ENCODE measurements at regions not wholly inside any gene's neighbourhood (a gene's known extent, or its start where the extent isn't known, plus 50 kb on each side); places are given as distances from the start of the nearest gene placed in this dataset.
A peak's percentile ranks its signal among the peaks of the same experiment; 100 is the strongest.
"Not testable (repeated sequence)": the region's sequence is repeated elsewhere in the genome, so short reads cannot be mapped to it uniquely, and the experiment has no call there.

DNA sequence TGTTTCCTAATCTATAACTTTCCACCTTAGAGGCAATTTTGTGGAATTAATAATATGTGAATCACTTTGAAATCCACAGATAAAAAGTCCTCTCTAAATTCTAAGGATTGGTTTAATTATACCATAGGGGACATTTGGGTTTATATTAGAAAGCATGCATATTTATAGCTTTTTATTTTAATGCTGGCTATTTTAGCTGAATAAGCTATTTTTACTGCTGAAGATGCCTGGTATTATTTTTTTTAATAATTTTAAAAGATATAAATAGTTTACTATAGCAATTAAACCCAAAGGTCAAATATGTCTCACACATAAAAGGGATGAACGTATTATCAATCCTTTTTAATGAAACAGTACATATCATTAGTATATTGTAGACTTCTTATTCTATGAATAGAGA, 415.4 kb downstream of the MAGEB5 start:
- in situ Hi-C loops (cut with MboI; ENCODE audit: low pct_unique_long_range_greater_than_20kb in 2 of 9, low sequenced_read_pairs in 9 of 9, unreplicated experiment in 9 of 9), result no loop called here
- ATAC-seq (replicated peaks in 6 of 8), result no peak
- 0 to 22% methylated on average over 1 of the region's 1 CpG; no CpG with 5 or more reads in 8 of the 10 experiments for WGBS, 10 experiments

DNA sequence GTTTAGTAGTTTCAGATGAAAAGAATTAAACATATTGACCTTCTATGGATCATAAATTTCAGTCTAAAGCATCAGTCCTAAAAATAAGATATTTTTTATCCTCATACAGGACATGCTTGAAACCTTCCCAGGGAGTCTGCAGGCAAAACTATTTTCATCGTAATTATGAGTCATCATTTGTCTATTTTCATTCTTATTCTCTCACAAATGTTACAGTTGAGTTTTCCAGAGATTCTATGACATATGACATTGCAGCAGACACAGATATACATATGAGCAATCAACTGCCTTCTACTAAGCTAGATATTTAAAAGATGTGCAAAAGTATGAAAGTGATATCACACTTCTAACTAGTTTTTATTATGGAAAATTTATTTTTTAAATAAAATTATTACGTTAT, 398.0 kb downstream of the MAGEB5 start:
- ATAC-seq (replicated peaks in 6 of 8), result no peak
- no peak overlapping the region for H3K27ac ChIP-seq
- H3K4me1 ChIP-seq (replicated peaks in 1 of 2), result no peaks in the 10 kb centered on the region
- H3K4me3 ChIP-seq, result no peak overlapping the region
- 0 to 100% (median 48%) methylated on average over 1 to 2 of the region's 2 CpGs; no CpG with 5 or more reads in 5 of the 10 experiments for WGBS, 10 experiments
- in situ Hi-C loops (cut with MboI; ENCODE audit: low pct_unique_long_range_greater_than_20kb in 2 of 9, low sequenced_read_pairs in 9 of 9, unreplicated experiment in 9 of 9), result no loop called here

More for the DNA sequence above, 415.4 kb downstream of the MAGEB5 start:
- no peak overlapping the region for H3K27ac ChIP-seq
- H3K4me1 ChIP-seq (replicated peaks in 1 of 2), result no peaks in the 10 kb centered on the region
- H3K4me3 ChIP-seq, result no peak overlapping the region

DNA sequence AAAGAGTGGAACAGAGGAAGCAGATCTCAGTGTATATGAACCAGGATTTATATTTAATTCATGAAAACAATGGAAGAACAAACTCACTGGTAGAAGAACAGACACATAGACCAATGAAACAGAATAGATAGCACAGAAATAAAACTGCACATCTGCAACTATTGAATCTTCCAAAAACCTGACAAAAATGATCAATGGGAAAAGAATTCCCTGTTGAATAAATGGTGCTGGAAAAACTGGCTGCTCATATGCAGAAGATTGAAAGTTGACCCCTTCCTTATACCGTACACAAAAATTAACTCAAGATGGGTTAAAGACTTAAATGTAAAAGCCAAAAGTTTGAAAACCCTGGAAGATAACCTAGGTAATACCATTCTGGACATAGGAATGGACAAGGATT, 391.0 kb downstream of the MAGEB5 start:
- in situ Hi-C loops (cut with MboI; ENCODE audit: low pct_unique_long_range_greater_than_20kb in 2 of 9, low sequenced_read_pairs in 9 of 9, unreplicated experiment in 9 of 9), result no loop called here
- WGBS, 10 experiments, result 0 to 100% (median 32%) methylated on average over 1 of the region's 1 CpG; no CpG with 5 or more reads in 6 of the 10 experiments
- no peaks in the 10 kb centered on the region for H3K4me1 ChIP-seq (replicated peaks in 1 of 2)

DNA sequence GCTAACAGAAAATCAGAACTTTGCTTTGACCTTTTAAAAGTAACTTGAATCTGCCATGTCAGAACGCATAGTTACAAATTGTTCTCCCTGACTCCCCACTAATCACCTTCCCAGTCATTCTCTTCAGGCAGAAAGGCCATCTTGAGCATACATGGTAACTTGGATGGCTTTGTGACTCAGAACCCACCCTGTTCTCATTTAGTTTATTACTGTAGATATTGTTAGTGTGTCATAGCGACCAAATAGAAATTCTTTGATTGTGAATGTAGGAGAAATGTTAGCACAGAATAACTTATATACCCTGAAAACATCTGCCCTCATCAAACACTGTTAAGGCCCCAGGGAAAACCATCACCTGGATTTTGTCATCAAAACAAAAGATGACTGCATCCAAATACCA, 382.0 kb downstream of the MAGEB5 start:
- Histone ChIP-seq H3K4me3 (no peak overlapping the region), H3K4me1 (replicated peaks in 1 of 2) (no peaks in the 10 kb centered on the region), H3K27ac (no peak overlapping the region)
- WGBS, 10 experiments, result 52 to 100% methylated on average over 1 to 2 of the region's 2 CpGs; no CpG with 5 or more reads in 8 of the 10 experiments
- ATAC-seq (replicated peaks in 6 of 8), result peak in 1 of 8 experiments; percentile 29
- in situ Hi-C loops (cut with MboI; ENCODE audit: low pct_unique_long_range_greater_than_20kb in 2 of 9, low sequenced_read_pairs in 9 of 9, unreplicated experiment in 9 of 9), result no loop called here

More for the DNA sequence above, 391.0 kb downstream of the MAGEB5 start:
- Histone ChIP-seq H3K27ac (no peak overlapping the region), H3K4me3 (no peak overlapping the region)
- no peak for ATAC-seq (replicated peaks in 6 of 8)

DNA sequence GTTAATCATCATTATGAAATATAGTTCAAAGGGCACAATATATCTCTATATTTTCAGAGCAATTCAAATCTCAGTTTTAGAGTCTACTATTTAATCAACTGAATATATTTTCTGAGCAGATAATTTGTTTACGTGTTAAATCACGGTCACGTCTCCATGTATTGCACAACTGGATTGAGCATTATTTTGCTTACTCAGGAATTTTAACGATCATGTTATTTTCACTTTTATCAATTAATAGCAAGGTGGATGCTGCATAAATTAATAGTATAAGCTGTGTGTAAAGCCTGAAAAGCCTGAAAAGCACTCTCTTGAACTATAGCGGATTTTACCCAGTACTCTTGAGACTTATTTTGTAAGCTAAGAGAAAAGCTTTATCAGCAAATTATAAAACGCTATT, 374.9 kb downstream of the MAGEB5 start:
- Histone ChIP-seq H3K27ac (no peak overlapping the region), H3K4me3 (no peak overlapping the region), H3K4me1 (replicated peaks in 1 of 2) (no peaks in the 10 kb centered on the region)
- ATAC-seq (replicated peaks in 6 of 8), result no peak
- in situ Hi-C loops (cut with MboI; ENCODE audit: low pct_unique_long_range_greater_than_20kb in 2 of 9, low sequenced_read_pairs in 9 of 9, unreplicated experiment in 9 of 9), result no loop called here
- WGBS, 10 experiments, result 35 to 100% (median 83%) methylated on average over 1 to 6 of the region's 6 CpGs; no CpG with 5 or more reads in 5 of the 10 experiments

DNA sequence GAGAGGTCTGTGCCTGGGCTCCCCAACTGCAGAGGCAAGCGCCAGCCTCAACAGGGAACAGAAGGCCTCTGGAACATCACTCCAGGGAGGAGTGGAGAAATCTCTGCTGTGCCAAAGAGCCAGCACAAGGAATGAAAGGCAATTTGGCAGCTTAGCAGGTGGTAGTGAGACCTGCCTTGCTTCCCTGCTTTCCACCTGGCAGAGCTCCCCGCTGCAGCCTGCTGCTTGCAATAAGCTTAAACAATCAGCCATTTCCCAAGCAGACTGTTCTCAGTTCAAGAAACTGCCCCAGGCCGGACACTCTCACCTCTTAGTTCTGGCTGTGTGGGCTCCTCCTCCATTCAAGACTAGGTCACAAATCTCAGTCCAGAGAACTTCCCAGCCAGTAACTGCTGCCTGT, 370.6 kb downstream of the MAGEB5 start:
- peak in 3 of 8 experiments; percentile 31 to 40 (median 36) for ATAC-seq (replicated peaks in 6 of 8)
- no peak overlapping the region for H3K4me3 ChIP-seq

DNA sequence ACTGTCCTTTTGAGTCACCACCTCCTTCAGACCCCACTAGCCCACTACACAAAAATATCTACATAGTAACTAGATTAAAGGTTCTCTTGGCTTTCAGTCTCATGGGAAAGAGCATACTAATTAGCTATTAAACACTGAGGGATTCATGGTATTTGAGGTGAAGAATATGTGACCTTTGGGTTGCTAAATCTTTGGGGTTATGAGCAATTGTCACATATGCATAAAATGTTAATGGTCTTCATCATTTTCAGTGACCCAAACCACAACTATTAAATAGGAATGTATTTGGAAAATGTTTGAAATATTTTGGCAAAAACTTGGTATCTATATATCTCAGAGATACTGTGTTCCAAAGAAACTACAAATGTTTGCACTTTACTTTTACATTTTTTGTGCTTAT, 365.1 kb downstream of the MAGEB5 start:
- peaks cover 0 to 3% of the 10 kb centered on the region in 2 donors for H3K4me1 ChIP-seq (replicated peaks in 1 of 2)
- in situ Hi-C loops (cut with MboI; ENCODE audit: low pct_unique_long_range_greater_than_20kb in 2 of 9, low sequenced_read_pairs in 9 of 9, unreplicated experiment in 9 of 9), result no loop called here
- no peak overlapping the region for H3K4me3 ChIP-seq
- no peak overlapping the region for H3K27ac ChIP-seq
- no peak for ATAC-seq (replicated peaks in 6 of 8)

More for the DNA sequence above, 370.6 kb downstream of the MAGEB5 start:
- peaks cover 0 to 3% of the 10 kb centered on the region in 2 donors for H3K4me1 ChIP-seq (replicated peaks in 1 of 2)
- in situ Hi-C loops (cut with MboI; ENCODE audit: low pct_unique_long_range_greater_than_20kb in 2 of 9, low sequenced_read_pairs in 9 of 9, unreplicated experiment in 9 of 9), result no loop called here
- H3K27ac ChIP-seq, result no peak overlapping the region
- WGBS, 10 experiments, result 46% methylated on average over 3 of the region's 3 CpGs; no CpG with 5 or more reads in 9 of the 10 experiments

DNA sequence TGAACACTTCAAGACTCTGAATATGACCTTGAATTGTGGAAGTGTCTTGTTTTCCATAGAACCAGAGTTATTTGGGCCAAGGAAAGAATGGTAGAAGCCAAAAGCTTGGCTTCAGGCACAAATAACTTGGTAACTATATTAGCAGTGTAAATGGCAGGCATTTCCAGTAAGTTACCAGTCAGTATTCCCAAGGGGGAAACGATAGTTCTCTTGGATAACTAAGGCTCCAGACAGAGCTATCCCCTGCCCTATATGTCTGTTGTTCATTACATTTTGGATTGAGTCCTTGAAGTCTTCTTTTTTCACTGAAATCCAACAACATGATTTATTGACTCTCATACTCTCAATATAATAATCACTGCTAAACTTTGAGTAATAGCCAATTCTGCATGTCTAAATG, 364.1 kb downstream of the MAGEB5 start:
- Histone ChIP-seq H3K4me3 (no peak overlapping the region), H3K4me1 (replicated peaks in 1 of 2) (peaks cover 0 to 3% of the 10 kb centered on the region in 2 donors), H3K27ac (no peak overlapping the region)
- in situ Hi-C loops (cut with MboI; ENCODE audit: low pct_unique_long_range_greater_than_20kb in 2 of 9, low sequenced_read_pairs in 9 of 9, unreplicated experiment in 9 of 9), result no loop called here
- ATAC-seq (replicated peaks in 6 of 8), result no peak
- 0 to 56% (median 0%) methylated on average over 1 of the region's 1 CpG; no CpG with 5 or more reads in 7 of the 10 experiments for WGBS, 10 experiments

DNA sequence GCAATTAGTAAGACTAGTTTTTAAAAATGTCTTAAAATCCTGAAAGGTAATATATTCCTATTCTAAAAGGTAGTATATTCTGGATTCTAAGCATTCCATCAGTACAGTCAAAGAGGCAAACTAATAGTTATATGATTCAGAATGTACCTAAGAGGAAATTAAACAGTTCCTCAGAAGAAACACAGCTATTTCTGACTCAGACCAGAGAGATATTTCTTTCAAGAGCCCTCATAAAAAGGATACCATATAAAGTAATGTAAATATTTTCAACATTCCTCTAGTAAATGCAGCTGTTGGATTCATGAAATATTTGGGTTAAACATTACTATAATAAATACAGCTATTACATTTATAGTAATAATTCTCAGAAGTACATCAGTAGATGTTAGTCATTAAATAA, 358.3 kb downstream of the MAGEB5 start:
- no peak for ATAC-seq (replicated peaks in 6 of 8)
- Histone ChIP-seq H3K4me1 (replicated peaks in 1 of 2) (peaks cover 0 to 3% of the 10 kb centered on the region in 2 donors), H3K27ac (no peak overlapping the region), H3K4me3 (no peak overlapping the region)
- in situ Hi-C loops (cut with MboI; ENCODE audit: low pct_unique_long_range_greater_than_20kb in 2 of 9, low sequenced_read_pairs in 9 of 9, unreplicated experiment in 9 of 9), result no loop called here

DNA sequence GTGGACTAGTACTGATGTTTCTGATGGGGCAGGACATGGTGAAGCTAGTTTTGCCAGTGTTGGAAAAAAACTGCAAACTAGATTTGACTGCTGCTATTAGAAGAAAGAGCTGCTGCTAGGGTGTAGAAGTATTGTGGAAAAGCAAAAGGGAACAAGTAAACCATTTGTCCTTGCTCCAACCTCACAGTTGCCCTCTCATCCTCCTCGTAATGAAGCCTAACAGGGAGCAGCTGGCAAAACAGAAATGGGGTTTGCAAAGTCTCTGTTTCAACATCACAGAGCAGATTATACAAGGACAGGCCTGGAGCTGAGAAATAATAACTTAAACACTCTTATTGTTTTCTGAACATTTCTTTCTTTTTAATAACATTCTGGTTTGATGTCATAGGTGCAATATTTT, 346.2 kb downstream of the MAGEB5 start:
- H3K27ac ChIP-seq, result no peak overlapping the region
- WGBS, 10 experiments, result 0 to 33% methylated on average over 1 of the region's 1 CpG; no CpG with 5 or more reads in 8 of the 10 experiments
- peaks cover 0 to 7% of the 10 kb centered on the region in 2 donors for H3K4me1 ChIP-seq (replicated peaks in 1 of 2)
- H3K4me3 ChIP-seq, result no peak overlapping the region
- in situ Hi-C loops (cut with MboI; ENCODE audit: low pct_unique_long_range_greater_than_20kb in 2 of 9, low sequenced_read_pairs in 9 of 9, unreplicated experiment in 9 of 9), result no loop called here
- no peak for ATAC-seq (replicated peaks in 6 of 8)

DNA sequence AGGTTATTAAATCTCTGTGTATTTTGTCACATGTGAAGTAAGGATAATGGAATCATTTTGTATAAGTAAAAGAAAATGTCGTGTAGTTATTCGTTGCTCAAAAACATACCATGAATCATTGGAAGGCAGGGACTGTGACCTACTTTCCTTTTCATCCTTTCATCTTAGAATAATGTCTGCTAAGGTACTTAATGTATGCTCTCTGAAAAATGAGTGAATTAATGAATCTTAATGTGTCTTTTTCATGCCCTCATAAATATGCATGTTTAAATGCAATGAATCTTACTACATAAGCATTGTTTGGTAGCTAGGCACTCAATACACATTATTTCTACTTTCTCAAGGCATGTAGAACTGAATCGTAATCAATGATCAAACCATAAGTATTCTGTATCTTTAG, 343.9 kb downstream of the MAGEB5 start:
- ATAC-seq (replicated peaks in 6 of 8), result peak in 4 of 8 experiments; percentile 12 to 74 (median 56)
- WGBS, 10 experiments, result 0 to 67% (median 32%) methylated on average over 1 to 3 of the region's 3 CpGs; no CpG with 5 or more reads in 4 of the 10 experiments
- in situ Hi-C loops (cut with MboI; ENCODE audit: low pct_unique_long_range_greater_than_20kb in 2 of 9, low sequenced_read_pairs in 9 of 9, unreplicated experiment in 9 of 9), result no loop called here
- no peak overlapping the region for H3K4me3 ChIP-seq
- no peak overlapping the region for H3K27ac ChIP-seq
- H3K4me1 ChIP-seq (replicated peaks in 1 of 2), result peaks cover 0 to 7% of the 10 kb centered on the region in 2 donors

DNA sequence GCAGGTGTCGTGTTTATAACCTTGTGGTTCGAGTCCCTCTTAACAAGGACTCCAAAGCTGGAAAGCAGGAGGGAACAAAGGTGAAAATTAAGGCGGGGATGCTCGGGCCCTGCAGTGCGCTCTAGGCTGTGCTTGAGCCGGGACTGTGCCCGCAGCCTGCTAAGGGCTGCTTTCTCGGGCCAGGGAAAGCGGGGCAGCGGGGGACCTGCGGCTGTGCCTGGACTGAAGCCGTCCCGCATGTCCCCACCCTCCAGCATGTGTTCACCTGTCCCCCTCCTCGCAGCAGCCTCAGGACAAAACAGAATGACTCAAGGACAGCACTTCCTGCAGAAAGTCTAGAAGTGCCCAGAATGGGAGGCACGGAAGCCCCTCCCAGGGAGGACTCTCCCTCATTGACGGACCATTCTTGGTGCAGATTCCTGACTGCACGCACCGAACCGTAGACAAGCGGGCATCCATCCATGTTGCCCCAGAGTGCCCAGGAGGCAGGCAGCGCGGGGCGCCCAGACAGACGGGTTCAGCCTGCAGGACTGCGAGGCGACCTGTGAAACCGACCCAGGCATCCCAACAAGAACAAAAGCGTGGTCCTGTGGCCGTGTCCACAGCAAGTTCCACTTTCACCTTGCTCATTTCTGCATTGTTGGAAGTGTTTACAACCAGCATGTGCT, 342.9 kb downstream of the MAGEB5 start:
- WGBS, 10 experiments, result 17 to 100% (median 71%) methylated on average over 1 to 17 of the region's 29 CpGs; no CpG with 5 or more reads in 6 of the 10 experiments
- Histone ChIP-seq H3K27ac (no peak overlapping the region), H3K4me3 (no peak overlapping the region), H3K4me1 (replicated peaks in 1 of 2) (peaks cover 0 to 7% of the 10 kb centered on the region in 2 donors)
- ATAC-seq (replicated peaks in 6 of 8), result no peak
- in situ Hi-C loops (cut with MboI; ENCODE audit: low pct_unique_long_range_greater_than_20kb in 2 of 9, low sequenced_read_pairs in 9 of 9, unreplicated experiment in 9 of 9), result no loop called here

DNA sequence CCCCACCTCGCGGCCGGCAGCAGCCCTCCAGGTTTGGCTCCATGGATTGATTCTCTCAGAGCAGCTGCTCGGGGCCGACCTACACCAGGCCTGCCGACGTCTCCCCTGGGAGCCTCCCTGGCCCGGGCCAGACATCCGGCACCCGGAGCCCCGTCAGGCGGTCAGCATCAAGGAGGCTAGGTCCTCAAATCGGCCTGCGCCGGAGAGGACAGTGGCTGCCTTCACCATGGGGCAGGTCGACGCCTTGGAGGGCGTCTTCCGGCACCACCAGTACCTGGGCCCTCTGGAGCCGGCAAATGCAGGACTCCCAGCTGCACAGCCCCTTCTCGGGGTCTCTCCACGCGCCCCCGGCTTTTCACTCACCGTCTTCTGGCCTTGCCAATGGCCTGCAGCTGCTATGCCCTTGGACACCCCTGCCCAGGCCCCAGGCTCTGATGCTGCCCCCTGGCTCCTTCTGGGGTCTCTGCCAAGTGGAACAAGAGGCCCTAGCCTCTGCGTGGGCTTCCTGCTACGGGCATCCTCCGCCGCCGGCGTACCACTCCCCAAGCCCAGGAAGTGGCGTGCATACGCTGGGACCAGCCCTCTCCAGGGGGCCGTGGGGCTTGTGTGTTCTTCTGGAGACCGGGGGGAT, 341.8 kb downstream of the MAGEB5 start:
- 100% methylated on average over 3 of the region's 35 CpGs; no CpG with 5 or more reads in 9 of the 10 experiments for WGBS, 10 experiments
- in situ Hi-C loops (cut with MboI; ENCODE audit: low pct_unique_long_range_greater_than_20kb in 2 of 9, low sequenced_read_pairs in 9 of 9, unreplicated experiment in 9 of 9), result no loop called here
- no peak overlapping the region for H3K4me3 ChIP-seq
- H3K4me1 ChIP-seq (replicated peaks in 1 of 2), result peaks cover 0 to 7% of the 10 kb centered on the region in 2 donors
- no peak overlapping the region for H3K27ac ChIP-seq
- ATAC-seq (replicated peaks in 6 of 8), result no peak

DNA sequence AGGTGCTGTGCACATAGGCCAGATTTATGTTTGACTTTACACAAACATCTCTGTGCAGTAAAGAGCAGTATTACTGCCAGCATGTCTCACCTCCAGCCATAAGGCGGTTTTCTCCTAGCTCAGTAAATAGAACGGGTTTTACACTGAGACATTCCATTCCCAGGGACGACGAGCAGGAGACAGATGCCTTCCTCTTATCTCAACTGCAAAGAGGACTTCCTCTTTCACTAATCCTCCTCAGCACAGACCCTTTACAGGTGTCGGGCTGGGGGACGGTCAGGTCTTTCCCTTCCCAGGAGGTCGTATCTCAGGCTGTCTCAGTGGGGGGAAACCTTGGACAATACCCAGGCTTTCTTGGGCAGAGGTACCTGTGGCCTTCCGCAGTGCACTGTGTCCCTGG, 309.8 kb downstream of the MAGEB5 start:
- ATAC-seq (replicated peaks in 6 of 8); in situ Hi-C loops (cut with MboI; ENCODE audit: low pct_unique_long_range_greater_than_20kb in 2 of 9, low sequenced_read_pairs in 9 of 9, unreplicated experiment in 9 of 9); H3K4me3 ChIP-seq; H3K27ac ChIP-seq; H3K4me1 ChIP-seq (replicated peaks in 1 of 2): not testable (repeated sequence)
- 35% methylated on average over 5 of the region's 8 CpGs; no CpG with 5 or more reads in 9 of the 10 experiments for WGBS, 10 experiments
